ENCODE measurements at regions not wholly inside any gene's neighbourhood (a gene's known extent, or its start where the extent isn't known, plus 50 kb on each side); places are given as distances from the start of the nearest gene placed in this dataset.

DNA sequence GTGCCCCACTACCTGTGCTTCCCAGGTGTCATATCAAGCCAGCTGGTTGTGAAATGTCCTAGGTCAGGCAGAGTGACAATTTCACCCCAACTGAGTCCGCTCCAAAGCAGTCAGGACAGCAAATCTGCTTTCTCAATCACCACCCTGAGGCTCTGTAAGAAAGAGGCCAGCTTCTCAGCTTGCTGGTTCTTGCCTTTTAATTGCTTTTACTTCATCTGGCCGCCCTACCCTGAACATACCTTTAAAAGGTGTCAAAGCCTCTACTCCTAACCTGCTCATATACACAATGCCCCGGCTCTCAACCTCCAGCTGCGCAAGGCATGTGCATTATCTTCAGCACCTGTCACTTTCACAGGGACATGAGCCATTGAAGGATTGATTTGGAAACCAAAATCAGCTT, 581.6 kb downstream of the NPHP4 start:
- no peak for TF ChIP-seq SP1 (IDR thresholded peaks at IDR 0.05)
- TF ChIP-seq SUZ12 (IDR thresholded peaks at IDR 0.05), result no peak
- no peak for TF ChIP-seq TARDBP (IDR thresholded peaks at IDR 0.05)
- TF ChIP-seq BHLHE40 (IDR thresholded peaks at IDR 0.05; ENCODE audit: borderline replicate concordance), result no peak

Measured in HEK293T (cell line).